GM21528 (cell line): ENCODE measurements at regions not wholly inside any gene's neighbourhood (a gene's known extent, or its start where the extent isn't known, plus 50 kb on each side); places are given as distances from the start of the nearest gene placed in this dataset.

Experiments
- ATAC-seq: cut with Tn5 transposase; IDR thresholded peaks from one replicate; pipeline ENCODE4 v1.9.1; 2021; ENCODE audit warnings: mild to moderate bottlenecking, moderate library complexity; ENCODE audit not compliant: unreplicated experiment, low FRiP score

DNA sequence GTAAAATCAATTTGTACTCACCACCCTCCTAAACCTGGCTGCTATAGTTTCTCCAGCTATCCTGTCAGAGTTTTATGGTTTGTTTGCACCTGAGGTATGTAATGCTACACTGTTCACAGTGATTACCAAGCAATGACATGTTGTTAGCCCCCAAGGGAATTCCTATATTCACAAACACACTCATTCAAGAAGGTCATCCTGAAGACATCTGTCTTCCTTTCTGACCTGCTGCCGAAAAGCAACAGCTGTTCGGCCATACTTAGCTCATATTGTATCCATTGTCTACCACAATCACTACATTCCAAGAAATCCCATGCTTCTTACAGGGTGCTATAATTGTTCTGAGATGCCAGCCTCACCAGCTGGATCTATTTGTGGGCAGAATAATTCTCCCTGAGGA lies 160.1 kb upstream of the GYPA start:
- ATAC-seq = no peak

DNA sequence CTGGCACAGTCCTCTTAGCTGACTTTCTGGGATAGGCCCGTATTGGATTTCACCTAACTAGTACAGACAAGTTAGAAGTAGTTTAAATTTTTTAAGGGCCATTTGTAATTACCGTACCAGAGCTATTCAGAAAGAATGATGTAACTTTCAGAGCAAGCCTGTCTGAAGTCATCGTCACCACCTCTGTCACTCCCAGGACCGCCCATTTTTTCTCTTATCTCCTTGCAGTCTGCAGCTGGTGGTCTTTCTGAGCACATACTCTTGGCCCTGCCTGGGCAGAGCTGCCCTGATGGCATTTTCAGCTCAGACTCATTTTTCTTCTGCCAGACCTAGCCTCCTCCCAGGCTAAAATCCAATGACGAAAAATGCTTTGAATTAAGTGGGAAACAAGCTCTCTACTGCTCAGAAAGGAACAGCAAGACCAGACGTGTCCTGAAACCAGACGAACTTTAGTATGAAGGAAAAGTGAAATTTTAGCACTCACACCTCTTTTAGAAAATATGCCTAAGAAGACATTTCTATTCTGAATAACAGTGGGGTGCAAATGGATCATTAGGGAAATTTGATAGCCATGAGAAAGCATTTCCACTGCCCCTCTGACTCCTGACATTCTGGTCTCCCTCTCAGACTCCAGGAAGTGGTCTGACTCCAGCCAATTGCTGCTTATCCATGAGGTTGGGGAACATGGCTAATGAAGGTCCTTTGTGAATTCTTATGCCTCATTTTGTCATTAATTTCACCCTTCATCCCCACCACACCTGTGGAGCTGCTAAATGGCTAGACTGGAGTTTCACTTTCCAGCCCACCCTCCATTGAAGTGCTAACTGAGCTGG lies 162.4 kb upstream of the GYPA start:
- no peak for ATAC-seq

DNA sequence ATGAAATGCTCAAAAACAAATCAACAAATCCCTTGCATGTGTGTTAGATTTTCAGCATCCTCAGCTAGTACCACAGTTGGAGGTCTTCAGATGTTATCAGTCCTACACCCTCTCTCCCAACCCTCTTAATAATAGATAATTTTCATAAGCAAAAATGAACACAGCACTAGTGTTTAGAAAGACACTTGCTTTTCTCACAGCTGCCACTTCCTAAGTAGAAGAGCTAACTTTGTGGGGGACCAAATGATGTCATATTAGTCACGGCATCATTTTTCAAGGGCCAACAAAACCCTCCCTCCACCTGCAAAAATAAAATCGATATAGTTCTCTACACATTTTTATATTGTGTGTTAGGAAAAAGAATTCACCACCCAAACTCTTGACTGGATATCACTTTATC lies 163.5 kb upstream of the GYPA start:
- no peak for ATAC-seq

DNA sequence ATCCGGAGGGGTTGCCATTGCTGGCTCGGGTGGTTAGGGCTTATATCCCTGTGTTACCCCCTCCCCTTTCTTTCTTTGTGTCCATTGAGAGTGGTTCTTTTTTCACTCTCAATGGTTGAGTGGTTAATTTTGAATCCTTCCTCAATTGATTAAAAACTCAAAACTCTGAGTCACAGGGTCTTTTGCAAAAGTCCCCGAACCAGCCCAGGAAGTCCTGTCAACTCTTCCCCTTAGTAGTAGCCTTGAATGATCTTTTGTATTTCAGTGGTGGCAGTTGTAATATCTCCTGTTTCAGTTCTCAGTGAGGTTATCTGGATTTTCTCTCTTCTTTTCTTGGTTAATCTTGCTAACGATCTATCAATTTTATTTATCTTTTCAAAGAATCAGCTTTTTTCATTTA lies 170.0 kb upstream of the GYPA start:
- no peak for ATAC-seq

DNA sequence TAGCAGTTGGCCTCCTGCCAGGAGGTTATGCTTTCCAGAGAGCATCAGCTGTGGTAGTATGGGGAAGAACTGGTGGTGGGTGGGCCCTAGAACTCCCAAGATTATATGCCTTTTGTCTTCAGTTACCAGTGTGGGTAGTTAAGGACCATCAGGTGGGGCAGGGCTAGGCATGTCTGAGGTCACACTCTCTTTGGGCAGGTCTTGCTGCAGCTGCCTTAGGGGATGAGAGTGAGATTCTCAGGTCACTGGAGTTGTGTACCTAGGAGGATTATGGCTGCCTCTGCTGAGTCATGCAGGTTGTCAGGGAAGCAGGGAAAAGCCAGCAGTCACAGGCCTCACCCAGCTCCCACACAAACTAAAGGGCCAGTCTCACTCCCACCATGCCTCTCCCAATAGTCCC lies 172.9 kb upstream of the GYPA start:
- ATAC-seq = no peak

DNA sequence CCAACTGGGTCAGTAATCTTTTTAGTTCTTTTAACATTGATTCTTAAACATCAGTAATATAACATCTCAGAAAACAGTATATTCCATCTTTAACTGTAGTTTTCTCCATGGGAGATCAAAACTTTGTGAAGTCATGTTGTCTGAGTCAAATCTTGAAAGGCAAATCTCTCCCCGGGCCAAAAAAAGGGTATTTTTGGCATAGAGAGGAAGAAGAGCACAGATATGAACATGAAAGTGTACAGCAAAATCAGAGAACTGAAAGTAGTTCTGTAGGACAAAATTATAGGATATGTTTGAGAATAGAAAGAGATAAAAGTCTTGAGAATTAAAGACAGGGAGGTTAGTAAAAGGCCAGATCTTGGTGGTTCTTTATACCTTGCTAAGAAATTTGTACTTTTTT lies 176.4 kb upstream of the GYPA start:
- peak; percentile 60 for ATAC-seq

DNA sequence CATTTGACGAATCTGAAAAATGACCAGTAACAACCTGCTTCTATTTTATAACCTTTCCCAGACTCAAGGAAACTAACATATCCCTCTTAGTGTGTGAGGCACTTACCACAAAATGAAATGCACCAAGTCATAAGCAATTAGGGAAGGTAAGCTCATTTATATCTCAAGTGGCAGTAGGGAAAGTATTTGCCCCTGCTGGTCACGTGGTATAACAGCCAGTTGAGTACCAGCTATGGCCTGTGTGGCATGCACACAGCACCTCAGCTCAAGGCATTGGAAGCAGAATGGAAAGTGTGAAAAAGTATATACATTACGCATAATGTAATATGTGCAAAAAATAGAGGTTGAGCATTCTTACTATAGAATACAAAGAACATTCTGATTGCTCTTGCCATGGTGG lies 178.3 kb upstream of the GYPA start:
- no peak for ATAC-seq

DNA sequence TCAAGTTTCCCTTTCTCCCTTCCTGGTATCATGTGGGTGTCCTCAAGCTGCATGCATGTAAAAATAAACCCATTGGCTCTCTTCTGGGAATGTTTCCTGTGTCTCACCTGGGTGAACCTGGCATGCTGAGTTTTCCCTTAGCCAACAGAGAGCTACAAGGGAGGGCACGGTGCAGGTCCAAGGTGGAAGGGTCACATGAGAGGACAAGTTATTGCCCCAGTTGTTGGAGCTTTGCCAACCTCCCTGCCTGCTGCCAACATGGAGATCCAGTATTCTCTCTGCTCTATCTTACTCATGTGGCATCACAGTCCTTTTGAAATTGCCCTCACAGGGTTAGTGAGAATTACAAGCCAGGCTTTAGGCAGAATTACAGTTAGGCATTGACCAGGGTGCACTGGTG lies 196.1 kb upstream of the GYPA start:
- ATAC-seq = no peak

DNA sequence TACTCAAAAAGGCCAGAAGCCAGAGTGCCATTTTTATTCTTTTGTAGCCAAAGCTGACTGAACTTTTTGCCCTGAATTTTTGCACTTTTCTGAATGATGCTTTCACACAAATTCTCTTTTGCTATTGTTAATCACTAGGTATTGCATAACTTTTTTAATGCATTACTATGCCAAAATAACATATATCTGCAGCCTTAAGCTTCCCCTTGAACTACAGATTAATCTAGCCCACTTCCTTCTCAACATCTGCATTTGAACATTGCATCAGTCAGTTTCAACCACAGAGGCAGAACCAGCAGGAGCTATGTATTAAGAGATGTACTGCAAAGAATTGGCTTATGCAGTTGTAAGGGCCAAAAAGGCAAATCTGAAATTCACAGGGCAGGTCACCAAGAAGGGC lies 197.6 kb upstream of the GYPA start:
- ATAC-seq = peak; percentile 76

DNA sequence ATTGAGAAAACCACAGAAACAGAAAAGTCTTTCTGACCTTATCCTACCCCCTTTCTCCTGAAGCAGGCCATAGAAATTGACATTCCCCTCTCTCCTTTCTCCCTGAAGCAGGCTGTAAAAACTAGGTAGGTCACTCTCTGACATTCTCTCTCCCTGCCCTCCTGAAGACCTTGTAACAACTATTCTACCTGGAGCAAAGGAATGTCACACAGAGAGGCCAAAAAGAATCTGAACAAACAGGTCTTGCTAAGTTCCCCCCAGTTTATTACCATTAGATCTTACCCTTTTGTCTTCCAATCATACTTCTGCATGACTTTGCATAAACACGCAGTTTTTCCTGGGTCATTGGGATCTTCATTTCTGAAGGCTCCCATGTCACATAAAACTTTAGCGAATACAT lies 198.3 kb upstream of the GYPA start:
- ATAC-seq = no peak

DNA sequence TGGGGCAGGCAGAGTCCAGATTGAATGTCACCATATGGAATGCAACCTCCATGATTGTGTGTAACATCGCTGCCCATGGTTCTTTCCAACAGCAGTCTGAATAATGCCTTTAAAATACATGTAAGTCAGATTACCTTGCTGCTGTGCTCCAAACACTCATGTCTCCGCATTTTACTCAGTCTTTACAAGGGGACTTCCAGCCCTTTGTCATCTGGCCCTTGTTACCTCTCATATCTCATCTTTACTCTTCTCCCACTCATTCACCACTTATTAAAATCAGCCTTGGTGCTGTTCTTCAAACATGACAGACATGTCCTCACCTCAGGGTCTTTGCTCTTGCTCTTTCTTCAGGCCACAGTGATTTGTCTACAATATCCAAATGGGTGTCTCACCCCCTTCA lies 200.4 kb upstream of the GYPA start:
- ATAC-seq = no peak

DNA sequence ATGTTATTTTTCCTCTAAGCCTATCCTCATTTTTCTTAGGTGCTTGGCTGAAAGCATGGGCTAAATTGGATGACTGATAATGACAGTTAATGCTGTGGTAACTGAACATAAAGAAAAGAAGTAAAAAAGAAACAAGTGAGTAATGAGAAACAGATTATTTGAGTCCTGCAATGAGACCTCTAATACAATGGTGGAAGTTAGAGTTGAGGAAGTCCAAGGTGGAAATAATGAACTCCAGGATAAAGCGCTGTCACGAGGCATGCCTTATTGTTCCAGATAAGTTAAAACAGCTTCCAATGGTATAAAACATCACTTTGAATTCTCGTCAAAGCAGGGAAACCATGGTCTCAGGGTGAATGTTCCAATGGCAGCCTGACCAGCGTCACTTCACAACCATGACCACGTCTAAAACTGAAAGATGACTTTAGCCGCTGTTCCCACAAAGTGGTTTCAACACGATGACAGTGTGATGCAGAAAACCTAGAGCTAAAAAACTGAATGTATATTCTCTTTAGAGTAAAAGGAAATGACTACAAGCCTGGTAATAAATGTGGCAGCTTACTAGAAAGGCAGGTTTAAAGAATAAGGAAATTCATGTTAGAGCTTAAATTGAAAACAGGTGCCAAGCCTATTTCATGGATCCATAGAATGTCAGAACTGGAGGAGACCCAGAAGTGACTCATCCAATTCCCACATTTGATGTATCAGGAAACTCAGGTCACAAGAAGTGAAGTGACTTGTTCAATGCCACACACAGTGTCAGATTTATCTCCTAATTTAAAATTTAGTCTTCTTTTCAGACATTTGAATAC lies 202.6 kb upstream of the GYPA start:
- no peak for ATAC-seq

DNA sequence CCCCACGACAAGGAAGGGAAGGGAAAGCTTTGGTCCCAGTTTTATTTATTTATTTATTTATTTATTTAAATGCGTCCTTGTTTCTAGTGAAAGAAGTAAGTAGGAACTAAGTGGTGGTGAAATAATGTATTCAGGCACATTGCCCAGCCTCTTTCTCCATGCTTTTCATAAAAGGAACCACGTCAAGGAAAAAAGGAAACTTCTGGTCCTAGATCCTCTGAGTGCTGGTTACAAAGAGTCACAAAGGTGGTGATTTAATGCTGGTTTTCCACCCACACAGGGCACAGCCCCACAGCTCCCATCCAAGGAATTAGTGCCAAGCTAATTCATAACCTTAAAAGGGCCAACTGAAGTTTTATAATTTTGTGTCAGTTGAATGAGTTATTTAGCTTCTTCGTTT lies 206.6 kb upstream of the GYPA start:
- no peak for ATAC-seq

DNA sequence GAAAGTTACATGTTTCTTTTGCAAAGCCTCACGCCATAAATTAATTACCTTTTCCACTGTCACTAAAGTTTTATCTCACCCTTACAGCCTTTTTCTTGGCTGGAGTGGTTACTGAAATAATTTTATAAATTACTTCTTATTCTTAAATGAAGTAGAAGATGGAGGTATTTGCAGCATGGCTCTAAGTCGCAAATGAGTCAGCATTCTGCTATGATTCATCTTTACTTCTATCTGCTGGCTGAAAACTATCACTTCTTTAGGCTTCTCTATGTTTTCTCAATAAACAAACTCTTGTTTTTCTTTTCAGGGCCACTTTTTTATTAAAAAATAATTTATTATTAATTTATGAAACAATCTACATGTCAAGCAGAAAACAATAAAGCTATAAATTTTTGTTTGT lies 210.2 kb upstream of the GYPA start:
- ATAC-seq = no peak

DNA sequence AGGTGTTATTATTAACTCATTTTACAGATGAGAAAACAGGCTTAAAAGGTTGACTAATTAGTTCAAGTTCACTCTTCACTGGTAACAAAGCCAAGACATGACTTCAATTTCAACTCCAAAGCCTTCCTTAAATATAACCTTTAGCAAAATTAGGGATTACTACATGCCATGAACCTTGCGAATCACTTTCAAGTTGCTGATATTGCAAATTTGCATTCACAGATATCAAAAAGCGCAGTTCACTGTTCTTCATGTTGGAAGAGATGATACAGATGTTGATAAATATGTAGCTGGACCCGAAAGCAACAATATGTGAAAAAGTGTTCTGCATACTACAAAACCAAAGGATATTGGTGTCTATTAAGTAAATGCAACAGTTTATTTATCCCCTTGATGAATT lies 210.8 kb upstream of the GYPA start:
- ATAC-seq = no peak

DNA sequence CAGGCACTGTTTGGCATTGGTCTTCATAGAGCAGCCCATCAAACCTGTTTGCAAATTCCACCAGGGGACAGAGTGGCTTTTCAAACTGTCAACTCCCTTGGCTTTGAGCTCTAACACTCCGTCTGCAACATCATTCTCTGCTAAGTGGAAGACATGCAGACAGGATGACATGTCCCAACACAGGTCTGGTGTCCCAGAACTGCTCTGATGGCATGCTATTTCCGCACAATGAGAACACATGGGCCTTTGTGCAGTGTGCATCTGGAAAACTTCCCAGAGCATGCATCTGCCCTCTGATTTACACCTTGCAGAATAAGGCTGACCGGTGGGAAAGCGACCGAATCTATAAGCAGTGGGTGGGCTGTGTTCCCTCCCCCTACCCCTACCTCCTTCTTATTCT lies 212.8 kb upstream of the GYPA start:
- ATAC-seq = no peak

DNA sequence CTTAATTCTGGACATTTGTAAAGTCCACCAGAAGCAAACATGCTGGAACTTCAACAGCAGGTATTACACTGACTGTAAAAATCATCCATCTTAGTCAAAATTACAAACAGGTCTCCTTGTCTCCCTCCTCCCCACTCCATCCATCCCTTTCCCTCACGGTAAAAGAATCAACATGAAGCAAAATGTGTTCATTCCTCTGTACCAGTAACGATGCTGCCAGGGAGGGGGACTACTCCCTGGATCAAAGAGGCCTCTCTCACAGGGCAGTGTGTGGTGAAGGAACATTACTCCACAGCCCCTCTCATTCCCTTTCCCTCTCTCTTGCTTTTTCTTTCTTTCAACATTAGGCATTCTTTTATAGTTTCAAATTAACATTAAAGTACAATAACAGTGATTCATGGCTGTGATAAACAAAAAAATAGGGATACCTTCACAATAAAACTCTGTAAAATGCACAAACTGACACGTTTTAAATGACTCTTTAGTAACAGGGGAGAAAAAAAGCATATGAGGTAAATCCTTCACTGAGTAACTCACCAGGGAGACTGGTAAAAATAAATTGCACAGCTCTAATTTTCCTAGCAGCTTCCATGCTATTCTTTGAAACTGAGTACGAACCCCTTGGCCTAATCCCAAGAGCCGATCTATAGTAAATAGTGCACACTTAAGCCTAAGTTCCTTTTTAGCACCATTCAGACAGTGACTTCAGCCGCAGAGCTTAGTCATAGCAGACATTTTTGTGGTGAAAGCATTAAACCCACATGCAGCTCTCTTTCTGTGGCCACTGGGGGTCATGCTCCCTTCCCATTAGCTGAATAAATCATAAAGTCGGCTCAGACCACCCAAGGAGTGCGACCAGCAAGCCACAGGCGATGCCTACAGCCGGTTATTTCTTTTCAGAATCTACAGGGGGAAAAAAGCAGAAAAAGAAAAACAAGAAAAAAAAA lies 215.6 kb upstream of the GYPA start:
- ATAC-seq = peak; percentile 96

DNA sequence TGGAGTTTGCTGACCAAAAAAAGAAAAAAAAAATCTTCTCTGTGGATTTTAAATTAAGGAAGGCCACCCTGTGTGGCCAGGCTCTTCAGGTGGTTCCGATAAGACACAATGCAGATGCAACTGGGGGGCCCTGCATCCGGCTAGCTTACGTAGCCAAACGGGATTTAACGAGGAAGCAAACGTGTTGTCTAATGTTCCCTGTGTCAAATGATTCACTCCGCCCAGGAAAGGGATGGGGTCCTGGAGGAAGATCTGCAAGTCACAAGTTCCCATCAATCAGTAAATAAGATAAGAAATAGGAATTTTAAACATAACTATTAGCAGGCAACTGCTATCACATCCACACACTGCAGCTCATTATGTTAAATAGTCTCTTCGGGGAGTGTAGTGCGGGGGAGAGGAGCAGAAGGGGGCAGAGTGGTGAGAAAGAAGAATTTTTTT lies 216.4 kb upstream of the GYPA start:
- ATAC-seq = no peak

DNA sequence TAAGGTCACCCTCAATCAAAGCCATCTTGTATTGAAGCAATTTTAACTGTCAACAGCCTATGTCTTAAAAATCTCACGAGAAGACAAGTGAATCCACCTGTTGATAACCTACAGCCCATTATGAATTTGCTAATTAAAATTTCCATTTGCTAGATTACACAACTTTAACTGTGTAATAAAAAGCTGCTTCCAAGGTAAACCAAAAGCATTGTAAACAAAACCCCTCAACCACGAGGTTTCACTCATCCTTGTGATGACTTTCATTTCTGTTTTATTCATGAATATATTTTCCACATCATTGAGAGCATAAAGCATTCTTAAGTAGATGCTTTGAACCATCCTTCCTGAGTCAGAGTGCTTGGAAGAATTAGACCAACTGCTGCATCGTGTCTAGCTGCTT lies 217.5 kb upstream of the GYPA start:
- peak; percentile 45 for ATAC-seq

DNA sequence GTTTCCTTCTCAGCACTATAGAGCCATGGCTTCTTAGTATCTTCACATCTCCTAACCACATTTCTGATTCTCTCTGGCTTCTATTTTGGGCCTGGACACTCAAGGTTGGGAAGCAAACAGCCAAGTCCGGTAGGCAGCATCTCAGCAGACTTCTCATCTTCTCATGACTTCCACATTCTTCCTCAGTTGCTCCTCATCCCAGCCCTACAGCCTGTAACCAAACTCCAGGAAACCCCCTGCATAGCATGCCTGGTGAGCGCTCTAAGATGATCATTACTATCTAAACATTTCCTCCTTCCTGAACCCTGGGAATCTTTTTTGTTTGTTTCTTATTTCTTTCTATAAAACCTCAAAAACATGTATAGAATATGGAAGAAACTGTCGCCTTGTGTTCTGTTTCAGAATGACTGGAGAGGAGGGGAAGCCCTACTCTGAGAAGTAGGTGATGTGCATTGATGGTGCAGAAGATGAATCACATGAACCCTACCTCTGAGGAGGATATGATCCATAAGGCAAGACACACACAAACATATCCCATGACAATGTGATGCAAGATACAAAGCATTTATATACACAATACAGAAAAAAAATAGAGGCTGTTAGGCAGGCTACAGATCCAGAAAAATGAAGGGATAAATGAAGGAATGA lies 219.8 kb upstream of the GYPA start:
- no peak for ATAC-seq
